ENCODE measurements at regions not wholly inside any gene's neighbourhood (a gene's known extent, or its start where the extent isn't known, plus 50 kb on each side); places are given as distances from the start of the nearest gene placed in this dataset.
A peak's percentile ranks its signal among the peaks of the same experiment; 100 is the strongest.

- DNase-seq (ENCODE audit: low read depth in 4 of 4, low spot score in 3 of 4), result no peak
Observed at GRCh38 chr3:71903112-71903495, 118.2 kb upstream of the PROK2 start.

GRCh38 chr3:71902258-71903111, 117.5 kb upstream of the PROK2 start:
- DNase-seq (ENCODE audit: low read depth in 4 of 4, low spot score in 3 of 4), result no peak

- DNase-seq (ENCODE audit: low read depth in 4 of 4, low spot score in 3 of 4), result no peak
Observed at GRCh38 chr3:71901645-71902044, 116.7 kb upstream of the PROK2 start.

DNA sequence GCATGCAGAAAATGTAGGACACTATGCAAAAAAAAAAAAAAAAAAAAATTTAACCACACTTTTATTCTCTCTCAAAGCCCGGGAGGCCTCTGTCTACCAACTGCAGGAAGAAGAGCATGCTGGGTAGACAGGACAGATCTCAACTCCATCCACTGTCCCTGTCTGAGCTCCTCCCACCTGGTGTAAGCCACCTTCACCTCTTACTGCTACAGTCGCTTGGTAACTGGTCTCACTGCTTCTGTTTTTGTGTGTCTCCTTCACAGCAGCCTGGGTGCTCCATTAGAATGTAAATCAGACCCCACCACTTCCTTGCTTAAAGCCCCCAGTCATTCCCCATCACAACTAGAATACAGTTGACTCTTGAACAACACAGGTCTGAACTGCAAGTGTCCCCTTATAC, 115.1 kb upstream of the PROK2 start:
- DNase-seq (ENCODE audit: low read depth in 4 of 4, low spot score in 3 of 4), result no peak

- no peak for DNase-seq (ENCODE audit: low read depth in 4 of 4, low spot score in 3 of 4)
Observed at GRCh38 chr3:71896751-71897150, 111.8 kb upstream of the PROK2 start.

GRCh38 chr3:71893702-71894479, 108.9 kb upstream of the PROK2 start:
- DNase-seq (ENCODE audit: low read depth in 4 of 4, low spot score in 3 of 4), result no peak

GRCh38 chr3:71893122-71893521, 108.2 kb upstream of the PROK2 start:
- no peak for DNase-seq (ENCODE audit: low read depth in 4 of 4, low spot score in 3 of 4)

DNA sequence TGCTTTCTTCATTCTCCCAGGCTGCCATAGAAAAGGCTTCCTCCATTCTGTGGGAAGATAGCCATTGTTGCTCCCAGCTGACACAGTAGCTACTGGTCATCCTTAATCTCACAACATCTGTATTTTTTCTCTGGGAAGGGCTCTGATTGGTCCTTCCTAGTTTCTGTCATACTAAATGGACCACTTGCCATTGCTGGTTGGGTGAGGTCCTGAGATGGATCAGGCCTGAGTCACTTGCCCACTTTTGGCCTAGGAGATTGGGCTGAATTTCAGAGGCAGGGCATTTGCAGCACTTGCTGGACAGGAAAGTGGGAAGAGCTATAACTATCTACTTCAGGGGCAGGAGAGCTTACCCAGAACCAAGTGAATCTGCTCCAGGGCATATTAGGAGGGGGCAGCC, 106.5 kb upstream of the PROK2 start:
- no peak for DNase-seq (ENCODE audit: low read depth in 4 of 4, low spot score in 3 of 4)

GRCh38 chr3:71890356-71890931, 105.5 kb upstream of the PROK2 start:
- no peak for DNase-seq (ENCODE audit: low read depth in 4 of 4, low spot score in 3 of 4)

- DNase-seq (ENCODE audit: low read depth in 4 of 4, low spot score in 3 of 4), result no peak
Observed at GRCh38 chr3:71887256-71887655, 102.3 kb upstream of the PROK2 start.

DNA sequence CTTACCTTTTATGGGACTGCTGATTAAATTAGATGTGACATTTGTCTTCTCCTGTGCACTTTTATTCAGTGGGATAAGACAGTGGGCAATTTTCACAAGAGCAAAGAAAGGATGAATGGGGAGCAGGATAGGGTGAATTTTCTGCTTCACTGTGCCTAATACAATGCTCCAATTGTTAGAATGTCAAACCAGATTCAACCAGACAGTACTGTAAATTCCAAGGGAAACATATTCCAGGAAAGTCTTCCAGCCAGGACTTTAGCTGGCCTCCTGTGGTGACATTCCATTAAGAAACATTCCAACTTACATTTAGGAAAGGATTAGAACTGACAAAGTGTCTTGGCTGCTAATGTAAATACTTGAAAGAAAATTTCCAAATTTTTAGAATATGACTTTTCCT, 100.1 kb upstream of the PROK2 start:
- no peak for DNase-seq (ENCODE audit: low read depth in 4 of 4, low spot score in 3 of 4)

GRCh38 chr3:71881732-71882131, 96.8 kb upstream of the PROK2 start:
- DNase-seq (ENCODE audit: low read depth in 4 of 4, low spot score in 3 of 4), result no peak

DNA sequence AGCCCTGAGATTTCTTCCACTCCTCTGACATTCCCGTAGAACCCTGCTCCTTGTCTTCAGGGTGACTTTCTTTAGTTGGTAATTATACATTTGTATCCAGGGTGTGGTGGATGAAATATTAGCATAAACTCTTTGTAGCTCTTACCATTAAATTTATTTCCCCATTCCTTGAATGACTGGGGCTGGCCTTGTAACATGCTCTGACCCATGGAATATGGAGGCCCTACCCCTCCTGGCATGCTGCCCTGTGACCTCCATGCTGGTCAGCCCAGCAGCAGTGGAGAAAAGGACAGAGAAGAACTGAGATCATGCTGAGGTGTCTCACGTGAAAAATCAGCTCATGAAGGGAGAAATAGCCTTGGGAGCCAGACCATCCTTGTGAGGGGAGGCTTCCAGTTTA, 96.1 kb upstream of the PROK2 start:
- no peak for DNase-seq (ENCODE audit: low read depth in 4 of 4, low spot score in 3 of 4)

DNA sequence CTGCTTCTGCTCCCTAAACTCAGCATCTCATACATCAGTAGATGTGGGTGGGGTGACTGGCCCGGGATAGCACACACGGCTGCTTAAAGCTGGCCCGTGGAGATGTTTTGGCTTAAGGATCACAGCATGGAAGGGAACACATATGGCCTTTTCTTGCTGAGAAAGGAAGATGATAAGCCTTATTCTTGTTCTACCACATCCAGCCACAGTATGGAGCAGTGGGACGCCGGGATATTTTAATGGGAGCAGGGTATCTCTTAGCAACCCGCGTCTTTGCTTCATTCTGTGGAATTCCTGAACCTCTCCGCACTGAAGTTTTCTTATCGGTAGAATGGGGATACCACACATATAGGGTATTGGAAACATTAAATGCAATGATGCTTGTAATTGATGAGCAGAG, 94.1 kb upstream of the PROK2 start:
- no peak for DNase-seq (ENCODE audit: low read depth in 4 of 4, low spot score in 3 of 4)

GRCh38 chr3:71876135-71877105, 91.5 kb upstream of the PROK2 start:
- DNase-seq (ENCODE audit: low read depth in 4 of 4, low spot score in 3 of 4), result no peak

DNA sequence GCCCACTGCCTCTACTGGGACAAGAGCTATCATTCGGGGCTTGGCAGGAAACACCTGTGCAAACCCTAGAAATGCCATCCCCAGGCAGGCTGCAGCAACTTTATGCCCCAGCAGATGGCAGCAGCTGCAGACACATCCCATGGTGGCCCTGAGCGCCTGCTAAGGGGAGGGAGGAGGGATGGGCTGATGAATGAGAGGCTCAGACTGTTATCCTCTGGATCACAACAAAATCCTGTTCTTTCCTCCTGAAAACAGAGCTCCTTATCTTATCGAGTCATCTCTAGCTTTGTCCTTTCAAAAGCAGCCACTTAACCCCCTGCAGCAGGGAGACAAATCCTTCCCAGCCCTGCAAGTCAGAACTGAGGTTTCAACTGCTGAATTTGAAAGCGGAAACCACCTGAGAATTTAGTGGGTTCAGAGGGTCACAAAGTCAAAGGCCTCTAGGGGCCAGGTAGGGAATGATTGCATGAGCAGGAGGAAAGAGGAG, 90.6 kb upstream of the PROK2 start:
- peak; percentile 39 to 46 (median 42) for DNase-seq (ENCODE audit: low read depth in 4 of 4, low spot score in 3 of 4)

- no peak for DNase-seq (ENCODE audit: low read depth in 4 of 4, low spot score in 3 of 4)
Observed at GRCh38 chr3:71874618-71875017, 89.7 kb upstream of the PROK2 start.

DNA sequence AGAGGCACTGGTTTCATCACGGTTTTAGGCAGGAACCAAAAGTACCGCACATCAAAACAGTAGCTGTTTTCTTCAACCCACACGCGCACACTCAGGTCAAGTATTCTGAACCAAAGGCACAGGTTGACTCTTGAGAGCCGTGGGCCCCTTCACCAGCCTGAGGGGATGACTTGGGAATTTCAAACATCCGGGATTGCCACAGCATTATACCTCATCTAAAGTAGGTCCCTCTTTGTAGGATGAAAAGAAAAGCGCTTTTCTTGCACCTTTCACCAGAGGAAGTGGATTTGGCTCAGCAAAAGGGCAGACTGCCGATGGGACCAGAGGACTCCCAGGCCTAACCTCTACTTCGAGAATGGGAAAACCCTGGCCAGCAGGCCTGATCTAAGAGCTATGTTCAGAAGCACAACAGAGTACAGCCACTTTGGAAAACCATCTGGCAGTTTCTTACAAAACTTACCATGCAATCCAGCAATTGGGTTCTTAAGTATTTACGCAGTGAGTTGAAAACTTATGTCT, 88.2 kb upstream of the PROK2 start:
- DNase-seq (ENCODE audit: low read depth in 4 of 4, low spot score in 3 of 4), result no peak

DNA sequence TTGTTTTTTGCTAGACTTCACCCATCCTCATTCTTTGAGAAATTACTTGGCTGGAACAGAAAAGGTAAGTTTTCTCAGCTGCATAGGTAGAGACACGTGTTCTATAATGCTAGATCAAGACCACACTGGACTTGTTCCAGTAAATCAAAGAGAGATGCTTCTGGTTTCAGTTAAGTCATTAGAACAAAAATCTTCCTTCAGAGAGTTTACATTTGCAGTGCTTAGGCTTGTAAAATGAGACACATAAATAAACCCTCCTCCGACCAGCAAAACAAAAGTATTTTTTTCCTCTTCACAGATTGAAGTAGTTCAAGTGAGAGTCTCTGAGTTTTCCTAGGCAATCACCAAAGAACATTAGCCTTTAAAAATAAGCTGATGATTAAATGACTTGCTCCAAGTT, 87.3 kb upstream of the PROK2 start:
- no peak for DNase-seq (ENCODE audit: low read depth in 4 of 4, low spot score in 3 of 4)

DNA sequence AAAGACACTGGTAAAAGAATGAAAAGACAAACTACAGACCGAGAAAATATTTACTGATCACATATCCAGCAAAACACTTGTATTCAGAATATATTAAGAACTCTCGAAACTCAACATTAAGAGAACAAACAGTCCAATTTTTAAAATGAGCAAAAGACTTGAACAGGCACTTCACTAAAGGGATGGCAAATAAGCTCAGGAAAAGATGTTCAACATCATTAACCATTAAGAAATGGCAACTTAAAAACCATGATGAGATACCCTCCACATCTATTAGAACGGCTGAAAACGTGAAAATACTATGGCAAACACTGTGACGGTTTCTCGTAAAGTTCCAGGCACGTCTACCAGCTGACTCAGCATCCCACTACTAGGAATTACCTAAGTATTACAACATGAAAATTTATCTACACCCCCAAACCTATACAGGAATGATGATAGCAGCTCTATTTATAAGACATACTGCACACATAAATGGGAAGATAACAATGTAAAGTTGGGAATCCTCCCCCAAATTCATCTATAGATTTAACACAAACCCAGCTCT, 86.1 kb upstream of the PROK2 start:
- no peak for DNase-seq (ENCODE audit: low read depth in 4 of 4, low spot score in 3 of 4)

Data from left renal pelvis (tissue), 4 donors.